ENCODE measurements at regions not wholly inside any gene's neighbourhood (a gene's known extent, or its start where the extent isn't known, plus 50 kb on each side); places are given as distances from the start of the nearest gene placed in this dataset.

GRCh38 chr7:54860003-54860775 is 101.2 kb upstream of the SEC61G start:
- peaks cover 0 to 3% (median 0%) of the 10 kb centered on the region in 4 donors for H3K4me1 ChIP-seq
- TF ChIP-seq EP300 (IDR thresholded peaks at IDR 0.05) (no peak), POLR2A (IDR thresholded peaks at IDR 0.05; ENCODE audit: low read depth) (no peak), CTCF (IDR thresholded peaks at IDR 0.05) (no peak), POLR2AphosphoS5 (IDR thresholded peaks at IDR 0.05) (no peak)
- no peaks in the 10 kb centered on the region for H3K36me3 ChIP-seq
- 76% methylated on average over 4 of the region's 4 CpGs for WGBS
- H3K27me3 ChIP-seq, result no peaks in the 10 kb centered on the region
- H3K4me3 ChIP-seq, result no peak overlapping the region
- intact Hi-C loops (cut with DNase I), result no loop called here
- no peaks in the 10 kb centered on the region for H3K9me3 ChIP-seq
- no peak overlapping the region for H3K27ac ChIP-seq (replicated peaks in 1 of 4)
- no peak for DNase-seq (ENCODE audit: extremely low spot score)

GRCh38 chr7:54860843-54861242 is 101.8 kb upstream of the SEC61G start:
- Histone ChIP-seq H3K27me3 (no peaks in the 10 kb centered on the region), H3K9me3 (no peaks in the 10 kb centered on the region), H3K4me1 (peaks cover 0 to 3% (median 0%) of the 10 kb centered on the region in 4 donors), H3K27ac (replicated peaks in 1 of 4) (no peak overlapping the region), H3K36me3 (no peaks in the 10 kb centered on the region), H3K4me3 (no peak overlapping the region)
- TF ChIP-seq POLR2A (IDR thresholded peaks at IDR 0.05; ENCODE audit: low read depth), result no peak
- TF ChIP-seq CTCF (IDR thresholded peaks at IDR 0.05), result no peak
- no peak for TF ChIP-seq EP300 (IDR thresholded peaks at IDR 0.05)
- TF ChIP-seq POLR2AphosphoS5 (IDR thresholded peaks at IDR 0.05), result no peak
- no peak for DNase-seq (ENCODE audit: extremely low spot score)
- intact Hi-C loops (cut with DNase I), result no loop called here

GRCh38 chr7:54864663-54865062 is 105.7 kb upstream of the SEC61G start:
- intact Hi-C loops (cut with DNase I), result no loop called here
- no peak for TF ChIP-seq EP300 (IDR thresholded peaks at IDR 0.05)
- TF ChIP-seq CTCF (IDR thresholded peaks at IDR 0.05), result no peak
- Histone ChIP-seq H3K9me3 (no peaks in the 10 kb centered on the region), H3K27me3 (no peaks in the 10 kb centered on the region), H3K27ac (replicated peaks in 1 of 4) (no peak overlapping the region), H3K4me1 (peaks cover 0 to 3% (median 0%) of the 10 kb centered on the region in 4 donors), H3K4me3 (no peak overlapping the region), H3K36me3 (no peaks in the 10 kb centered on the region)
- DNase-seq (ENCODE audit: extremely low spot score), result no peak
- 69% methylated on average over 6 of the region's 6 CpGs for WGBS

GRCh38 chr7:54869523-54869922 is 110.5 kb upstream of the SEC61G start:
- Histone ChIP-seq H3K27ac (replicated peaks in 1 of 4) (no peak overlapping the region), H3K36me3 (no peaks in the 10 kb centered on the region), H3K4me3 (no peak overlapping the region), H3K9me3 (no peaks in the 10 kb centered on the region), H3K27me3 (no peaks in the 10 kb centered on the region), H3K4me1 (peaks cover 0 to 3% (median 0%) of the 10 kb centered on the region in 4 donors)
- 96% methylated on average over 1 of the region's 1 CpG for WGBS
- TF ChIP-seq POLR2A (IDR thresholded peaks at IDR 0.05; ENCODE audit: low read depth) (no peak), EP300 (IDR thresholded peaks at IDR 0.05) (no peak), CTCF (IDR thresholded peaks at IDR 0.05) (no peak), POLR2AphosphoS5 (IDR thresholded peaks at IDR 0.05) (no peak)
- intact Hi-C loops (cut with DNase I), result no loop called here
- no peak for DNase-seq (ENCODE audit: extremely low spot score)

- no peak for DNase-seq (ENCODE audit: extremely low spot score)
- WGBS, result 59% methylated on average over 1 of the region's 1 CpG
- H3K36me3 ChIP-seq, result no peaks in the 10 kb centered on the region
- TF ChIP-seq EP300 (IDR thresholded peaks at IDR 0.05) (no peak), POLR2A (IDR thresholded peaks at IDR 0.05; ENCODE audit: low read depth) (no peak), CTCF (IDR thresholded peaks at IDR 0.05) (no peak), POLR2AphosphoS5 (IDR thresholded peaks at IDR 0.05) (no peak)
- peaks cover 0 to 3% (median 0%) of the 10 kb centered on the region in 4 donors for H3K4me1 ChIP-seq
- no peak overlapping the region for H3K4me3 ChIP-seq
- intact Hi-C loops (cut with DNase I), result no loop called here
- no peaks in the 10 kb centered on the region for H3K27me3 ChIP-seq
- no peak overlapping the region for H3K27ac ChIP-seq (replicated peaks in 1 of 4)
- H3K9me3 ChIP-seq, result no peaks in the 10 kb centered on the region
Measured at GRCh38 chr7:54874804-54875203, 115.8 kb upstream of the SEC61G start.
